Naive B cell (primary cell): ENCODE measurements at regions not wholly inside any gene's neighbourhood (a gene's known extent, or its start where the extent isn't known, plus 50 kb on each side); places are given as distances from the start of the nearest gene placed in this dataset.
"Not testable (repeated sequence)": the region's sequence is repeated elsewhere in the genome, so short reads cannot be mapped to it uniquely, and the experiment has no call there.

Source experiments
- ATAC-seq, 2 donors: fragments of 150-1000 bp; cut with Tn5 transposase; 2 replicates each; pipeline ENCODE4 v1.10.0; 2021; ENCODE audit warnings: low read depth in 2 of 2, mild to moderate bottlenecking in 2 of 2, moderate library complexity in 2 of 2
- DNase-seq: peaks from one replicate; pipeline ENCODE4 v3.0.0; 2022
- H3K27ac Mint-ChIP-seq, 6 donors: one replicate each; pipeline ENCODE4 v1.8.0; 2020 to 2022; ENCODE audit warnings: mild to moderate bottlenecking in 6 of 6, mixed read lengths in 6 of 6, moderate library complexity in 5 of 6, inconsistent platforms in 2 of 6
- H3K27me3 Mint-ChIP-seq, 3 donors: one replicate each; pipeline ENCODE4 v1.8.0; 2021 to 2022; ENCODE audit warnings: mixed read lengths in 3 of 3, mild to moderate bottlenecking in 1 of 3
- H3K36me3 Mint-ChIP-seq, 2 donors: one replicate each; pipeline ENCODE4 v1.8.0; 2020 to 2022; ENCODE audit warnings: mixed read lengths in 2 of 2, inconsistent platforms in 1 of 2, mild to moderate bottlenecking in 1 of 2
- H3K4me1 Mint-ChIP-seq, 3 donors: one replicate each; pipeline ENCODE4 v1.8.0; 2020 to 2022; ENCODE audit warnings: mixed read lengths in 3 of 3, inconsistent platforms in 1 of 3, mild to moderate bottlenecking in 1 of 3, moderate library complexity in 1 of 3
- H3K4me3 Mint-ChIP-seq, 8 donors: one replicate each; pipeline ENCODE4 v1.8.0; 2020 to 2022; ENCODE audit warnings: mild to moderate bottlenecking in 8 of 8, mixed read lengths in 8 of 8, moderate library complexity in 8 of 8, inconsistent platforms in 2 of 8
- H3K9me3 Mint-ChIP-seq, 7 donors: one replicate each; pipeline ENCODE4 v1.8.0; 2020 to 2022; ENCODE audit warnings: mixed read lengths in 7 of 7, mild to moderate bottlenecking in 5 of 7, inconsistent platforms in 2 of 7, moderate library complexity in 1 of 7

DNA sequence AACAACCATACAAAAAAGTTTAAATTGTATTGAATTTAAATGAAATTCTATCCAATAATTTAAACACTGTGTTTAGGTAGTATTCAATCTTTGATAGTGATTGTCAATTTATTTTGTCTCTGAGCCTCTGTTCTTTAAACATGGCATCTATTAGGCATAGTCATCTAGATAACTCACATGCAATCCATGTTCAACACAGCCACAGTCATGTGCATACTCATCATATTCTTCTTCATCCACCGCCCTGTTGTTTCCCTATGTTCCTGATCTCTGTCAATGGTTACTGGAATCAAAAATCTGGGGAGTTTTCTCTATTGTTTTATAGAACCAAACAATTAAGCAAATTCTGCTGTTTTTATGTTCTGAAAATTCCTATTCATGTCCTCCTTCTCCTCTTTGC is 521.1 kb upstream of the DAB2 start:
- Mint-ChIP-seq H3K4me1 (no peaks in the 10 kb centered on the region), H3K9me3 (no peaks in the 10 kb centered on the region), H3K4me3 (no peak overlapping the region), H3K36me3 (no peaks in the 10 kb centered on the region), H3K27me3 (no peaks in the 10 kb centered on the region), H3K27ac (no peak overlapping the region)
- DNase-seq (no peak), ATAC-seq (no peak)

DNA sequence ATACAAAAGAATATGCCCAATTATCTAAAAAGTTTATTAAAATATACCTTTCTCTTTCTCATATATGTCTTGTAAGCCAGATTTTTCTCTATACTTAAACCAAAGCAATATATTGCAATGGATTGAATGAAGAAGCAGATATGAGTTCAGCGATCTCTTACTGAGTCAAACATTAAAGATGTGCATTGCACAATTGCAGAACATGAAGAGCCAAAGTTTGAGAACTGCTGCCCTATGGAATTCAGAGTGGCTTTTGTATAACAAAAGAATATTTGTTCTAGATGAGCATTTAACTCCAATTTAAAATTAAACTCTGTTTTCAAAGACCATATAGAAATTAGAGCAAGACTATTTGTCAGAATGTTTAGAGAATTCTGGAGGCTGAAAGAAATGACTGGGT is 519.0 kb upstream of the DAB2 start:
- no peaks in the 10 kb centered on the region for H3K27me3 Mint-ChIP-seq
- peaks cover 0 to 5% (median 0%) of the 10 kb centered on the region in 7 donors for H3K9me3 Mint-ChIP-seq
- H3K27ac Mint-ChIP-seq, result no peak overlapping the region
- DNase-seq, result no peak
- no peaks in the 10 kb centered on the region for H3K36me3 Mint-ChIP-seq
- H3K4me3 Mint-ChIP-seq, result no peak overlapping the region
- ATAC-seq, result no peak
- no peaks in the 10 kb centered on the region for H3K4me1 Mint-ChIP-seq

DNA sequence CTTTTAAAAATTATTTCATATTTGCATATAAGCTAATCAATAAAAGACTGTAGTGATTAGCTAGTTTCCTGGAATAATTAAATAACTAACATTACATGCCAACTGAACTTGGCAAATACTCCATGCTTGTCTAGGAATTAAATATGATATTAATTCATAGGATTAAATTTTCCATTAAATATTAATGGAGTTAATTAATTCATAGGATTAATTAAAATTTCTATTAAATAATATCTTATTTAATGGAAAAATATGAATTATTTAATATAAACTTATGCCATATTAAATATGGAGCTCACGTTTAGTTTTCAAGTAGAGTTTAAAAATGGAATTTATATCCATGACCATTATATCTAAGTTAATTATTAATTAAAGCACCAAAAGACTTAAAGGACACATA is 517.8 kb upstream of the DAB2 start:
- DNase-seq, result no peak
- no peak for ATAC-seq
- H3K4me3 Mint-ChIP-seq, result no peak overlapping the region
- no peak overlapping the region for H3K27ac Mint-ChIP-seq
- H3K27me3 Mint-ChIP-seq, result peaks cover 0 to 6% (median 0%) of the 10 kb centered on the region in 3 donors
- H3K9me3 Mint-ChIP-seq, result peaks cover 0 to 6% (median 2%) of the 10 kb centered on the region in 7 donors
- no peaks in the 10 kb centered on the region for H3K4me1 Mint-ChIP-seq
- no peaks in the 10 kb centered on the region for H3K36me3 Mint-ChIP-seq

DNA sequence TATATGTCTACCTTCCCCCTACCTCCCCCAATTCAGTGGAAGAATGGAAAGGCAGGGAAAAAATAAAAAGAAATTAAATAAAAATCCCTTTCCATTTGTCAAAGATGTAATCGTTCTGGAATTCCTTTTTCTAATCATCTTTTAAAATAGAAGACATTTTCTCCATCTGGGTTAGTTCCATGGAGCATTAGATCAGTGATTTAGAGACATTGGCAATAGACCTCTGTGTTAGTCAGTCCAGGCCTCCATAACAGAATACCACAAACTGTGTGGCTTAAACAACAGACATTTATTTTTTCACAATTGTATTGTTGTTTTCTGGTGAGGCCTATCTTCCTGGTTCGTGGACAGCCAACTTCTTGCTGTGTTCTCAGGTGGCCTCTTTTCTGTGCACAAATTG is 516.6 kb upstream of the DAB2 start:
- no peak for DNase-seq
- H3K27me3 Mint-ChIP-seq, result peaks cover under 1 to 18% (median 4%) of the 10 kb centered on the region in 3 donors

DNA sequence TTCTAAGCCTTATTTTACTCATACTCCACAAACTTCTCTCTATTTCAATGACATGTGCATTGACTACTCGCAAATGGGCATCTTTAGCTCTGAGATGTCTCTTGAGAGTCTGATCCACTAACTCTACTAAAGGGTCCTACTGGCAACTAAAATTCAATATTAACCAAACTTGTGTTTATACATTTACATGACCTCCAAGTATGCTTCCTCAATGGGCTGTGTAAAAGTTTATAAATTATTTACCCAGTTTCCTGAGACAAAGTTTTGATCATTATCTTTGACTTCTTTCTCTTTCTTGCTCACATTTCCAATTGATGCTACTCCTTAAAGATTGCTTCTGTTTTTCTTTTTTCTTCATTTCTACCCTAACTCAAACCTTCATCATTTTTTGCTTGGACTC is 510.1 kb upstream of the DAB2 start:
- ATAC-seq (no peak), DNase-seq (no peak)
- no peak overlapping the region for H3K4me3 Mint-ChIP-seq
- H3K27me3 Mint-ChIP-seq, result peaks cover 15 to 47% (median 22%) of the 10 kb centered on the region in 3 donors
- no peaks in the 10 kb centered on the region for H3K4me1 Mint-ChIP-seq
- no peak overlapping the region for H3K27ac Mint-ChIP-seq
- H3K9me3 Mint-ChIP-seq, result peaks cover 0 to 5% (median 2%) of the 10 kb centered on the region in 7 donors
- no peaks in the 10 kb centered on the region for H3K36me3 Mint-ChIP-seq

More for the DNA sequence above, 516.6 kb upstream of the DAB2 start:
- ATAC-seq, result no peak
- H3K9me3 Mint-ChIP-seq, result peaks cover 0 to 6% (median 2%) of the 10 kb centered on the region in 7 donors
- no peaks in the 10 kb centered on the region for H3K36me3 Mint-ChIP-seq
- no peak overlapping the region for H3K4me3 Mint-ChIP-seq
- no peak overlapping the region for H3K27ac Mint-ChIP-seq
- H3K4me1 Mint-ChIP-seq, result no peaks in the 10 kb centered on the region

DNA sequence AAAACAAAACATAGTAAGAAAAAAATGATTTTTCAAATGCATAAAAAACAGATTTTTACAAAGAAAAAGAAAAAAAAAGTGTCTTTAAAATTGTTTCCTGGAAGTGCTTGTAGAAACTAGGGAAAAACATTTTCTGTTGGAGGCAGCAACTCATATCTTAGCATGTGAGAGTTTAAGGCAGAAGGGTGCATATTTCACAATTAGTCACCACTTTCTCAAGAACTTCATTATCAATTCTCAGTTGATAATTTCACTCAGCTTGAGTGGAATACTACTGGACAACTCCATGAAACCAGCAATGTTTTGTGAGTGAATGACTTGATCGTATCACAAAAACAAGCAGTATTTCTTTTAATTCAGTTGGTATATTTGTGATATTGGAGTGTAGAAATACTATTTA is 508.3 kb upstream of the DAB2 start:
- H3K36me3 Mint-ChIP-seq, result no peaks in the 10 kb centered on the region
- H3K27ac Mint-ChIP-seq, result no peak overlapping the region
- H3K9me3 Mint-ChIP-seq, result peaks cover 0 to 2% (median 0%) of the 10 kb centered on the region in 7 donors
- no peaks in the 10 kb centered on the region for H3K4me1 Mint-ChIP-seq
- DNase-seq, result no peak
- ATAC-seq, result no peak
- H3K27me3 Mint-ChIP-seq, result peaks cover 17 to 45% (median 29%) of the 10 kb centered on the region in 3 donors
- no peak overlapping the region for H3K4me3 Mint-ChIP-seq

DNA sequence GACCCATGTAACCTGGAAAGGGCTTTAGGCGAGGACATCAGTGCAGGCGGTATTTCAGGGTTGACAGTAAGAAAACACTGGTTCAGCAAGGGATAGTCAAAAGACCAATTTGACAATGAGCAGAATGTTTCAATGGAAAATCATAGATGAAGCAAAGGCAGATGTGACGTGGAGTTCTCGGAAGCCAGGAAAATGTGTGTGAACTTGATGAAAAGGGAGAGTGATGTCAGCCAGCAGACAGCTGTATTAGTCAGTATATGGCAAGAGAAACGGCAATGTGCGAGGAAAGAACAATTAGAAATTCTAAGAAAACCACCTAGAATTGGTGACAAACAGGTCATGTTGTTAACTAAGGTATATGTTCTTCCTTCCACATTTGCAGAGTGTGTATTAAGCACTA is 503.9 kb upstream of the DAB2 start:
- Mint-ChIP-seq H3K9me3 (peaks cover 0 to 2% (median 0%) of the 10 kb centered on the region in 7 donors), H3K36me3 (no peaks in the 10 kb centered on the region), H3K27me3 (peaks cover 14 to 27% (median 19%) of the 10 kb centered on the region in 3 donors), H3K4me1 (no peaks in the 10 kb centered on the region), H3K27ac (no peak overlapping the region), H3K4me3 (no peak overlapping the region)
- ATAC-seq (no peak), DNase-seq (no peak)

DNA sequence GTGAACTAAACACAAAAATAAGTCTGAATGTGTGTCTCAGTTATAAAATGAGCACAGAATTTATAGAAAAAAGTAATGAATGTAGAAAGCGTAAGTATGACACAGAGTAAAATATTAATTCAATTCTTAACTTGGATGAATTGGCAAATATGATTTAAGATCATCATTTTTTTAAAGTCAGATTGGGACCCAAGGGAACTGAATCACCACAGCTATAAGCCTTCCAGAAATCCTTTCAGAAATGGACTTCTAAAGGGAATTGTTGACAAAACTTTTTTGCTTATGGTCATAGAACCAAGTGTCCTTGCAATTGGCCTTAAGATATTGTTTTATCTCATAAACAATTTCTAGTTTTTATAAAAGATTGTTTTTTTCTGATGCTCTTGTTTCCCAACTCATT is 495.1 kb upstream of the DAB2 start:
- no peak for ATAC-seq
- no peak for DNase-seq
- peaks cover 0 to 6% (median 4%) of the 10 kb centered on the region in 3 donors for H3K27me3 Mint-ChIP-seq
- no peak overlapping the region for H3K27ac Mint-ChIP-seq
- no peaks in the 10 kb centered on the region for H3K4me1 Mint-ChIP-seq
- no peaks in the 10 kb centered on the region for H3K36me3 Mint-ChIP-seq
- peaks cover 0 to 4% (median 2%) of the 10 kb centered on the region in 7 donors for H3K9me3 Mint-ChIP-seq
- no peak overlapping the region for H3K4me3 Mint-ChIP-seq

DNA sequence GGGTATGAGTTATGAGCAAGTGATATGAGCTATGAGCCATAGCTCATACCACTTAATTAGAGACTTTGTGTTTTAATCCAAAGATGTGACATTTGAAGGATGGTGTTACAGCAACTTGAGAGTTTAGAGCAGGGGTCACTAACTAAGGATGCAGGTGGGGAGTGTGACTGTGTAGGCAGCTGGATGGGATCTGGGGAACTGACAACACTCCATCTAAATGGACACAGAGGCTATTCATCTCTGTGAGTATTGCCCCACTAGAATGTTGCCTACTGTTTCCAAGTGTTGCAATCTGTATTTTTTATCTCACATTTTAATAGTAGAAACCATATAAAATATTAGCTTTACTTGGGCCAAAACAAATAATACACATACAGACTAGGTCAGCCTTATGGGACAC is 488.1 kb upstream of the DAB2 start:
- Mint-ChIP-seq H3K4me1 (no peaks in the 10 kb centered on the region), H3K27ac (no peak overlapping the region), H3K27me3 (peaks cover 0 to 17% (median 6%) of the 10 kb centered on the region in 3 donors), H3K36me3 (no peaks in the 10 kb centered on the region), H3K9me3 (peaks cover 0 to 22% (median 7%) of the 10 kb centered on the region in 7 donors), H3K4me3 (no peak overlapping the region)
- ATAC-seq (no peak), DNase-seq (no peak)

DNA sequence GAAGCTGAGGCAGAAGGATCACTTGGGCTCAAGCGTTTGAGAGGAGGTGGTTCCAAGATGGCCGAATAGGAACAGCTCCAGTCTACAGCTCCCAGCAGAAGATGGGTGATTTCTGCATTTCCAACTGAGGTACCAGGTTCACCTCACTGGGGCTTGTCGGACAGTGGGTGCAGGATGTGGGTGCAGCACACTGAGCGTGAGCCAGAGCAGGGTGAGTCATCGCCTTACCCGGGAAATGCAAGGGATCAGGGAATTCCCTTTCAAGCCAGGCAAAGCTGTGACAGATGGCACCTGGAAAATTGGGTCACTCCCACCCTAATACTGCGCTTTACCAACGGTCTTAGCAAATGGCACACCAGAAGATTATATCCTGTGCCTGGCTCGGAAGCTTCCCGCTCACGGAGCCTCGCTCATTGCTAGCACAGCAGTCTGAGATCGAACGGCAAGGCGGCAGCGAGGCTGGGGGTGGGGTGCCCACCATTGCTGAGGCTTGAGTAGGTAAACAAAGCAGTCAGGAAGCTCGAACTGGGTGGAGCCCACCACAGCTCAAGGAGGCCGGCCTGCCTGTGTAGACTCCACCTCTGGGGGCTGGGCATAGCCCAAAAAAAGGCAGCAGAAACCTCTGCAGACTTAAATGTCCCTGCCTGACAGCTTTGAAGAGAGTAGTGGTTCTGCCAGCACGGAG is 482.6 kb upstream of the DAB2 start:
- not testable (repeated sequence) for DNase-seq, H3K4me3 Mint-ChIP-seq, H3K27ac Mint-ChIP-seq, H3K36me3 Mint-ChIP-seq, ATAC-seq, H3K4me1 Mint-ChIP-seq
- Mint-ChIP-seq H3K27me3 (peaks cover 8 to 23% (median 12%) of the 10 kb centered on the region in 3 donors), H3K9me3 (peaks cover 0 to 19% (median 5%) of the 10 kb centered on the region in 7 donors)

DNA sequence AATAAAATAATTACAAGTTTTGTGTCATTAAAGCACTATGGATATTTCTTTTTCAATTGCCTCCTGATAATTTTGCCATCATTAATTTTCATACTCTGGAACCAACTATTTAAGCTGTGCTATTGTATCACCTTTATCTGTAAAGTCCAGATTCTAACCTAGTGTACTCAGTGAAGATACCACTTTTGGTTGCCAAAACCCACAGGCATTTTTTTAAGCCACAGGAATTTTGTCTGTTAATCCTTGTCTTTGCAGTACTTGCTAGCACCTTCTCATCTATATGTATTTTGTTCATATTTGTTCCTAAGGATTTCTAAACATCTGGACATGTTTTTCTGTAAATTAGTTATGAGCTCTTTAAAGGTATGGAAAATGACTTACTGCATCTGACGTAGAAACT is 481.4 kb upstream of the DAB2 start:
- no peak overlapping the region for H3K27ac Mint-ChIP-seq
- DNase-seq (no peak), ATAC-seq (no peak)
- peaks cover 0 to 19% (median 5%) of the 10 kb centered on the region in 7 donors for H3K9me3 Mint-ChIP-seq
- no peaks in the 10 kb centered on the region for H3K4me1 Mint-ChIP-seq
- H3K36me3 Mint-ChIP-seq, result no peaks in the 10 kb centered on the region
- no peak overlapping the region for H3K4me3 Mint-ChIP-seq
- peaks cover 8 to 23% (median 12%) of the 10 kb centered on the region in 3 donors for H3K27me3 Mint-ChIP-seq

DNA sequence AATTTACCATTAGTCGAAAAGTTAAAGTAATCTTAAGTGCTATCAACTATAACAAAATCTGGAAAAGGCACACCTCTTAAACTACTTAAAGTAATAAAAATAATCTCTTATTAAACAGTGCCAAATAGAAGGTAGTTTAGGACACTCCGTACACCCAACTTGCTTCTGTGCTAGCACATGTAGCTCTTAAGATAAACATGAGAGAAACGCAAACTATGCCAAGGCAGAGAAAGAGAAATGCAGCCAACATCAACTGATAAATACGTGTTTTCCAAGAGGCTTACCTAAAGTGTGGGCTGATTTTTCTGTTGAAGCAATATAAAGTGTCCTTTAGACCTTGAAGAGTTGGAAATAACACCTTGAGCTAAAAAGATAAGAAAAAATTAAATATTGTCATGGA is 480.6 kb upstream of the DAB2 start:
- H3K27ac Mint-ChIP-seq, result no peak overlapping the region
- peaks cover 8 to 23% (median 12%) of the 10 kb centered on the region in 3 donors for H3K27me3 Mint-ChIP-seq
- no peaks in the 10 kb centered on the region for H3K4me1 Mint-ChIP-seq
- no peaks in the 10 kb centered on the region for H3K36me3 Mint-ChIP-seq
- peaks cover 0 to 17% (median 5%) of the 10 kb centered on the region in 7 donors for H3K9me3 Mint-ChIP-seq
- DNase-seq (no peak), ATAC-seq (no peak)
- no peak overlapping the region for H3K4me3 Mint-ChIP-seq

DNA sequence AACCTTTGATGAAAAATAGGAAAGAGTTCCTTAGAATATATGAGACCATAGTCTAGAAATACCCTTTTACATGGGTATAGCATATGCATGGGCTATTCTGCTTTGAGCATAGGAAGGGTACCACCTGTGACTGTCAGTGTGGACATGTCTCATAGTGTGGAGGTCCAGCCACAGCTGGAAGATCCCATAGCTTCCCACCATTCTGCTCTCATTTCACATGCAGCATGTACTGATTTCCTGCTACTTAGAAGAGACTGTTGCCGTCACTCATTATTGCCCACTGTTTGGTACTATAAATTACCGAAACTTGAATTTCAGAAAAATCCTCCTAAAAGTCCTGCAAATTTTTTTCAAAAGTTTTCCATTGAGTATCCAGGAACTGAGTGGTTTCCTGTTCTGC is 477.8 kb upstream of the DAB2 start:
- H3K4me1 Mint-ChIP-seq, result no peaks in the 10 kb centered on the region
- no peak overlapping the region for H3K4me3 Mint-ChIP-seq
- no peak overlapping the region for H3K27ac Mint-ChIP-seq
- no peaks in the 10 kb centered on the region for H3K9me3 Mint-ChIP-seq
- no peak for ATAC-seq
- DNase-seq, result no peak
- H3K27me3 Mint-ChIP-seq, result peaks cover 11 to 14% (median 13%) of the 10 kb centered on the region in 3 donors
- H3K36me3 Mint-ChIP-seq, result no peaks in the 10 kb centered on the region

DNA sequence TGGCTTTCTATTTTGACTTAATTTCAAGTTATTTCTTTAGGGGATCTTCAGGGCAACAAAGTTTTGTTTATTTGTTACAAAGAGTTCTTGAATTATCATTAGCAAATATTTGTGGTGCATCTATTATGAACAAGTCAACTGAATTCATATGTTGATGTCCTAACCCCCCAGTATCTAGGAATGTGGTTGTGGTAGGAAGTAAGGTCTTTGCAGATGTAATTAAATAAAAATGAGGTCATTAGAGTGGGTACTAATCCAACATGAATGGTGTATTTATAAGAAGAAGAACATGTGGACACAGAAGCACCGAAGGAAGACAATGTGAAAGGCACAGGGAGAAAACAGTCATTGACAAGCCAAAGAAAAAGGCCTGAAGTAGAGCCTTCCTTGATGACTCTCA is 474.0 kb upstream of the DAB2 start:
- no peak for ATAC-seq
- Mint-ChIP-seq H3K27ac (no peak overlapping the region), H3K36me3 (no peaks in the 10 kb centered on the region), H3K27me3 (peaks cover 0 to 26% (median 11%) of the 10 kb centered on the region in 3 donors), H3K4me1 (no peaks in the 10 kb centered on the region), H3K4me3 (no peak overlapping the region), H3K9me3 (no peaks in the 10 kb centered on the region)
- DNase-seq, result no peak
